A673 (cell line): ENCODE measurements at regions not wholly inside any gene's neighbourhood (a gene's known extent, or its start where the extent isn't known, plus 50 kb on each side); places are given as distances from the start of the nearest gene placed in this dataset.

Experiments used
- BruUV-seq: library from RNA; stranded (reverse); fragments of 400-500 nt; replicated peaks from 2 replicates; lab custom pipeline; 2021; lab: Mats Ljungman, UMichigan
- CTCF ChIA-PET: fragments of 300-600 bp; sonication (Branson Sonifier 250); formaldehyde crosslinking; loops from one replicate; lab custom pipeline; 2022; ENCODE audit warnings: antibody characterized with exemption; lab: Charles Lee
- POLR2A ChIA-PET: fragments of 300-600 bp; sonication (Branson Sonifier 250); formaldehyde crosslinking; loops from one replicate; lab custom pipeline; 2022; ENCODE audit warnings: antibody characterized with exemption; ENCODE audit not compliant: low non-redundant PET; lab: Charles Lee
- DNase-seq: peaks from one replicate; pipeline ENCODE4 v3.0.0-alpha.2; 2015; ENCODE audit warnings: low spot score
- H3K27ac ChIP-seq: fragments of 200-600 bp; sonication (generic); 2 replicates; pipeline ENCODE4 v1.5.1; 2016; ENCODE audit warnings: mixed run types, low read depth, mild to moderate bottlenecking, mixed read lengths, antibody characterized with exemption, low read length; ENCODE audit not compliant: poor library complexity, severe bottlenecking
- H3K27me3 ChIP-seq: fragments of 200-600 bp; sonication (generic); replicated peaks from 2 replicates; pipeline ENCODE4 v1.6.1; 2017; ENCODE audit warnings: mixed run types, low read depth, mild to moderate bottlenecking, mixed read lengths, antibody characterized with exemption, low read length; ENCODE audit not compliant: insufficient read depth, poor library complexity
- H3K36me3 ChIP-seq: fragments of 200-600 bp; sonication (generic); 2 replicates; pipeline ENCODE4 v1.6.1; 2016; ENCODE audit warnings: mixed run types, mild to moderate bottlenecking, mixed read lengths, antibody characterized with exemption, low read length; ENCODE audit not compliant: insufficient read depth, poor library complexity, severe bottlenecking
- H3K4me1 ChIP-seq: fragments of 200-600 bp; sonication (generic); 2 replicates; pipeline ENCODE4 v1.6.1; 2017; ENCODE audit warnings: mixed run types, mild to moderate bottlenecking, mixed read lengths, antibody characterized with exemption, low read length; ENCODE audit not compliant: insufficient read depth, poor library complexity, severe bottlenecking
- H3K4me3 ChIP-seq: fragments of 200-600 bp; sonication (generic); 2 replicates; pipeline ENCODE4 v1.5.1; 2016; ENCODE audit warnings: low read depth, mixed run types, mild to moderate bottlenecking, mixed read lengths, low read length; ENCODE audit not compliant: poor library complexity, severe bottlenecking
- H3K9me3 ChIP-seq: fragments of 200-600 bp; sonication (generic); 2 replicates; pipeline ENCODE4 v1.6.1; 2016; ENCODE audit warnings: mixed run types, low read depth, mild to moderate bottlenecking, mixed read lengths, antibody characterized with exemption, low read length; ENCODE audit not compliant: poor library complexity, severe bottlenecking
- CTCF ChIP-seq: fragments of 300-800, 200-600 bp; sonication (generic); conservative IDR thresholded peaks from 2 replicates; pipeline ENCODE4 v1.5.1; 2017; ENCODE audit warnings: low read depth, mild to moderate bottlenecking, antibody characterized with exemption, low read length, moderate library complexity, mixed read lengths
- EZH2 ChIP-seq: fragments of 200-600 bp; sonication (generic); IDR thresholded peaks from 2 replicates; pipeline ENCODE4 v1.6.1; 2017; ENCODE audit warnings: borderline replicate concordance, low read depth, mild to moderate bottlenecking, mixed read lengths, antibody characterized with exemption, low read length; ENCODE audit not compliant: poor library complexity, severe bottlenecking
- intact Hi-C: fragments of 100-400 bp; cut with micrococcal nuclease; formaldehyde crosslinking; loops from one replicate; pipeline ENCODE4 v1.10.0; 2022; ENCODE audit not compliant: unreplicated experiment

GRCh38 chr6:164911151-164911550 lies 398.3 kb downstream of the C6orf118 start:
- Histone ChIP-seq H3K36me3 (no peaks in the 10 kb centered on the region), H3K9me3 (no peaks in the 10 kb centered on the region), H3K4me3 (no peak overlapping the region), H3K27me3 (no peaks in the 10 kb centered on the region), H3K4me1 (no peaks in the 10 kb centered on the region), H3K27ac (no peak overlapping the region)
- intact Hi-C loops: no loop called here
- no peak for DNase-seq
- ChIA-PET POLR2A (no interaction called here), CTCF (no interaction called here)
- BruUV-seq: no TSS peak
- TF ChIP-seq EZH2 (no peak), CTCF (no peak)

DNA sequence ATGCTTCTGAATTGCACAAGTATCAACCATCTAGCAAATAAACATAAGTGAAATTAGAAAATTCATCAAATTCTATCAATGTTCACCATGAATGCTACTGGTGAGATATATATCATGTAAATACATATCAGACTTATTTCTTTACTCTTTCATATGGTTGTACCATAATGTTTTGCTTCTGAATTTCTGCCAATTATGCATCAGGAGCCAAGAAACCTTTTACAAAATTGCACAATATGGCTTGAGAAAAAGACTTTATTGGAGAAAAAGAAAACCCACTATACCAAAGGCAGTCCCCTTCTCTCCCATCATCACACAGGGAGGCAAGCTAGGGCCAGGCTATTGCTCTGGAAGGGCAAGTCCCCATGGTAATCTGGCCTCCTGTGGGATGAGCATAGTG lies 402.6 kb downstream of the C6orf118 start:
- BruUV-seq: no TSS peak
- intact Hi-C loops: no loop called here
- Histone ChIP-seq H3K9me3 (no peaks in the 10 kb centered on the region), H3K27me3 (no peaks in the 10 kb centered on the region), H3K36me3 (no peaks in the 10 kb centered on the region), H3K27ac (no peak overlapping the region), H3K4me1 (no peaks in the 10 kb centered on the region), H3K4me3 (no peak overlapping the region)
- ChIA-PET CTCF (no interaction called here), POLR2A (no interaction called here)
- TF ChIP-seq EZH2: no peak
- TF ChIP-seq CTCF: no peak
- DNase-seq: no peak

- no peak overlapping the region for H3K27ac ChIP-seq
- CTCF ChIA-PET: no interaction called here
- H3K9me3 ChIP-seq: no peaks in the 10 kb centered on the region
- no TSS peak for BruUV-seq
- intact Hi-C loops: no loop called here
- no peaks in the 10 kb centered on the region for H3K4me1 ChIP-seq
- no peak overlapping the region for H3K4me3 ChIP-seq
- TF ChIP-seq CTCF (no peak), EZH2 (no peak)
- H3K36me3 ChIP-seq: no peaks in the 10 kb centered on the region
- no peaks in the 10 kb centered on the region for H3K27me3 ChIP-seq
- no peak for DNase-seq
- POLR2A ChIA-PET: no interaction called here
Measured at GRCh38 chr6:164905311-164905710, 404.1 kb downstream of the C6orf118 start.
